ENCODE measurements at regions not wholly inside any gene's neighbourhood (a gene's known extent, or its start where the extent isn't known, plus 50 kb on each side); places are given as distances from the start of the nearest gene placed in this dataset.

- peaks cover 0 to 2% (median 0%) of the 10 kb centered on the region in 3 donors for H3K27me3 Mint-ChIP-seq (ENCODE audit: low read depth in 3 of 3)
- Histone ChIP-seq H3K27me3 (ENCODE audit: control insufficient read depth in 2 of 2, insufficient read depth in 2 of 2, low read length in 2 of 2) (no peaks in the 10 kb centered on the region), H3K79me2 (ENCODE audit: insufficient read depth, low read length) (no peaks in the 10 kb centered on the region), H3K9me3 (replicated peaks in 1 of 2; ENCODE audit: control insufficient read depth in 1 of 2, insufficient read depth in 1 of 2, low read length in 2 of 2) (no peaks in the 10 kb centered on the region), H3K27ac (ENCODE audit: low read depth in 1 of 2, low read length in 2 of 2) (no peak overlapping the region), H2AFZ (ENCODE audit: insufficient read depth, low read depth, low read length, poor library complexity, severe bottlenecking) (no peak overlapping the region), H4K20me1 (ENCODE audit: insufficient read depth, low read length) (no peaks in the 10 kb centered on the region), H3K4me1 (ENCODE audit: control insufficient read depth in 1 of 2, insufficient read depth in 2 of 2, low read length in 2 of 2) (peaks cover 15 to 16% of the 10 kb centered on the region in 2 donors), H3K4me3 (replicated peaks in 1 of 3; ENCODE audit: low read depth in 2 of 3, low read length in 3 of 3) (no peak overlapping the region), H3K4me2 (replicated peaks; ENCODE audit: extremely low read depth, low read length, poor library complexity, severe bottlenecking) (no peak overlapping the region), H3K36me3 (replicated peaks in 1 of 2; ENCODE audit: control insufficient read depth in 1 of 2, insufficient read depth in 2 of 2, low read length in 2 of 2) (no peaks in the 10 kb centered on the region), H3K9ac (ENCODE audit: insufficient read depth, low read length, poor library complexity, severe bottlenecking) (no peak overlapping the region)
- DNase-seq: no peak
- peaks cover 0 to 1% (median 0%) of the 10 kb centered on the region in 7 donors for H3K9me3 Mint-ChIP-seq
- no peaks in the 10 kb centered on the region for H3K36me3 Mint-ChIP-seq
- H3K27ac Mint-ChIP-seq: no peak overlapping the region
- H3K4me1 Mint-ChIP-seq: peaks cover 20% of the 10 kb centered on the region
- TF ChIP-seq CTCF (IDR thresholded peaks at IDR 0.05): no peak
- no CpG with 5 or more reads among the region's 2 CpGs for WGBS (ENCODE audit: insufficient coverage)
- no peak overlapping the region for H3K4me3 Mint-ChIP-seq
- intact Hi-C loops (cut with micrococcal nuclease): loop anchor here in 1 of 2 donors (5.0 to 10.0 kb wide), 2 partner anchors 44 to 58 kb away; no protein-coding TSS in a partner anchor
These were observed 117.2 kb upstream of the CCND2 start for GRCh38 chr12:4156317-4156716.

- DNase-seq: no peak
- H3K4me2 ChIP-seq (replicated peaks; ENCODE audit: extremely low read depth, low read length, poor library complexity, severe bottlenecking): no peak overlapping the region
- TF ChIP-seq CTCF (IDR thresholded peaks at IDR 0.05): no peak
- no peaks in the 10 kb centered on the region for H4K20me1 ChIP-seq (ENCODE audit: insufficient read depth, low read length)
- no peaks in the 10 kb centered on the region for H3K9me3 ChIP-seq (replicated peaks in 1 of 2; ENCODE audit: control insufficient read depth in 1 of 2, insufficient read depth in 1 of 2, low read length in 2 of 2)
- H3K36me3 Mint-ChIP-seq: no peaks in the 10 kb centered on the region
- no peak overlapping the region for H3K9ac ChIP-seq (ENCODE audit: insufficient read depth, low read length, poor library complexity, severe bottlenecking)
- H3K36me3 ChIP-seq (replicated peaks in 1 of 2; ENCODE audit: control insufficient read depth in 1 of 2, insufficient read depth in 2 of 2, low read length in 2 of 2): no peaks in the 10 kb centered on the region
- H2AFZ ChIP-seq (ENCODE audit: insufficient read depth, low read depth, low read length, poor library complexity, severe bottlenecking): no peak overlapping the region
- H3K9me3 Mint-ChIP-seq: peaks cover 0 to 1% (median 0%) of the 10 kb centered on the region in 7 donors
- H3K27ac Mint-ChIP-seq: peak overlapping the region in 1 of 7 donors; percentile 72
- H3K4me3 Mint-ChIP-seq: no peak overlapping the region
- H3K27me3 ChIP-seq (ENCODE audit: control insufficient read depth in 2 of 2, insufficient read depth in 2 of 2, low read length in 2 of 2): no peaks in the 10 kb centered on the region
- peaks cover 0 to 2% (median 0%) of the 10 kb centered on the region in 3 donors for H3K27me3 Mint-ChIP-seq (ENCODE audit: low read depth in 3 of 3)
- peaks cover 20% of the 10 kb centered on the region for H3K4me1 Mint-ChIP-seq
- intact Hi-C loops (cut with micrococcal nuclease): loop anchor here (5.0 to 10.0 kb wide), 4 partner anchors 42 to 118 kb away; partner anchors contain the start of gene CCND2 (in 1 of the 2)
- no peaks in the 10 kb centered on the region for H3K79me2 ChIP-seq (ENCODE audit: insufficient read depth, low read length)
- 83% methylated on average over 6 of the region's 7 CpGs for WGBS (ENCODE audit: insufficient coverage)
- no peak overlapping the region for H3K27ac ChIP-seq (ENCODE audit: low read depth in 1 of 2, low read length in 2 of 2)
- peaks cover 15 to 16% of the 10 kb centered on the region in 2 donors for H3K4me1 ChIP-seq (ENCODE audit: control insufficient read depth in 1 of 2, insufficient read depth in 2 of 2, low read length in 2 of 2)
- no peak overlapping the region for H3K4me3 ChIP-seq (replicated peaks in 1 of 3; ENCODE audit: low read depth in 2 of 3, low read length in 3 of 3)
These were observed 118.8 kb upstream of the CCND2 start for GRCh38 chr12:4154672-4155225.
